ENCODE measurements at regions not wholly inside any gene's neighbourhood (a gene's known extent, or its start where the extent isn't known, plus 50 kb on each side); places are given as distances from the start of the nearest gene placed in this dataset.

DNA sequence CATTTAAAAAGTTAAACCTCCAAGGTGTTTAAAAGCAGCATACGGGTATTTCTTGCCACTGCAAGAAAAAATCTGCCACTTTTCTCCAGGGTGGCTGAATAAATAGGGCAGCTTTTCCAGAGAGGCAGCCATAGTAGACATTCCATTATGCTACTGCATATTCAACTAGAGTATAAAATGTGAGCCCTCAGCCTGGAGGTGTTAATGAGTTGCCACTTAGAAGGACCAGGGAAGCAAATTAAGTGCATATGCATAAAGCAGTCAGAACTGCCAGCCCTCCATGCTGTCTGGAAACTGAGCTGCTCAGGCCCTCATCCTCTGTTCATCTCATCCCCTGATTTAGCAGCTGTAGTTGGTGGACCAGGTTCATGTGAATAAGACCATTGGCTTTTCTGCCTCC, 99.4 kb downstream of the DIRAS3 start:
- TF ChIP-seq, protein P1, sequence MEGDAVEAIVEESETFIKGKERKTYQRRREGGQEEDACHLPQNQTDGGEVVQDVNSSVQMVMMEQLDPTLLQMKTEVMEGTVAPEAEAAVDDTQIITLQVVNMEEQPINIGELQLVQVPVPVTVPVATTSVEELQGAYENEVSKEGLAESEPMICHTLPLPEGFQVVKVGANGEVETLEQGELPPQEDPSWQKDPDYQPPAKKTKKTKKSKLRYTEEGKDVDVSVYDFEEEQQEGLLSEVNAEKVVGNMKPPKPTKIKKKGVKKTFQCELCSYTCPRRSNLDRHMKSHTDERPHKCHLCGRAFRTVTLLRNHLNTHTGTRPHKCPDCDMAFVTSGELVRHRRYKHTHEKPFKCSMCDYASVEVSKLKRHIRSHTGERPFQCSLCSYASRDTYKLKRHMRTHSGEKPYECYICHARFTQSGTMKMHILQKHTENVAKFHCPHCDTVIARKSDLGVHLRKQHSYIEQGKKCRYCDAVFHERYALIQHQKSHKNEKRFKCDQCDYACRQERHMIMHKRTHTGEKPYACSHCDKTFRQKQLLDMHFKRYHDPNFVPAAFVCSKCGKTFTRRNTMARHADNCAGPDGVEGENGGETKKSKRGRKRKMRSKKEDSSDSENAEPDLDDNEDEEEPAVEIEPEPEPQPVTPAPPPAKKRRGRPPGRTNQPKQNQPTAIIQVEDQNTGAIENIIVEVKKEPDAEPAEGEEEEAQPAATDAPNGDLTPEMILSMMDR (IDR thresholded peaks at IDR 0.05): no peak
- TF ChIP-seq POLR2A (IDR thresholded peaks at IDR 0.05): no peak

Measured in esophagus squamous epithelium (tissue), 4 donors.